PC-3 (cell line): ENCODE measurements at regions not wholly inside any gene's neighbourhood (a gene's known extent, or its start where the extent isn't known, plus 50 kb on each side); places are given as distances from the start of the nearest gene placed in this dataset.

Source experiments
- ATAC-seq: fragments of 200-7000 bp; cut with Tn5 transposase; 2 replicates; pipeline ENCODE4 v1.9.1; 2020; ENCODE audit warnings: mild to moderate bottlenecking, moderate library complexity
- BruUV-seq: library from RNA; stranded (reverse); fragments of 400-500 nt; replicated peaks from 2 replicates; lab custom pipeline; 2021; lab: Mats Ljungman, UMichigan
- CTCF ChIA-PET: fragments of 300-600 bp; sonication (Branson Sonifier 250); formaldehyde crosslinking; loops from one replicate; lab custom pipeline; 2022; ENCODE audit warnings: antibody characterized with exemption; lab: Charles Lee
- POLR2A ChIA-PET: fragments of 300-600 bp; sonication (Branson Sonifier 250); formaldehyde crosslinking; loops from one replicate; lab custom pipeline; 2022; ENCODE audit warnings: antibody characterized with exemption; ENCODE audit not compliant: unreplicated experiment; lab: Charles Lee
- DNase-seq: peaks from one replicate; pipeline ENCODE4 v3.0.0-alpha.2; 2015
- H2AFZ ChIP-seq: fragments of 300-600 bp; sonication (generic); 2 replicates; pipeline ENCODE4 v1.6.0; 2016; ENCODE audit warnings: antibody characterized with exemption, low read length
- H3F3A ChIP-seq: fragments of 300-600 bp; sonication (generic); one replicate; pipeline ENCODE4 v1.6.0; 2017; ENCODE audit warnings: antibody characterized with exemption, low read length, control low read depth, mild to moderate bottlenecking; ENCODE audit not compliant: unreplicated experiment
- H3K27ac ChIP-seq: fragments of 300-600 bp; sonication (generic); 2 replicates; pipeline ENCODE4 v1.5.1; 2016; ENCODE audit warnings: mild to moderate bottlenecking, low read length
- H3K27me3 ChIP-seq: fragments of 300-600 bp; sonication (generic); 2 replicates; pipeline ENCODE4 v1.6.1; 2016; ENCODE audit warnings: low read length, mixed read lengths
- H3K36me3 ChIP-seq: fragments of 300-600 bp; sonication (generic); 2 replicates; pipeline ENCODE4 v1.6.1; 2016; ENCODE audit warnings: low read depth, mixed run types, low read length, mixed read lengths
- H3K4me1 ChIP-seq: fragments of 300-600 bp; sonication (generic); 2 replicates; pipeline ENCODE4 v1.5.1; 2016; ENCODE audit warnings: low read length; ENCODE audit not compliant: insufficient read depth
- H3K4me2 ChIP-seq: fragments of 300-600 bp; sonication (generic); 2 replicates; pipeline ENCODE4 v1.6.0; 2016; ENCODE audit warnings: low read length
- H3K4me3 ChIP-seq: fragments of 300-600 bp; sonication (generic); 2 replicates; pipeline ENCODE4 v1.5.1; 2016; ENCODE audit warnings: mild to moderate bottlenecking, low read length, mixed read lengths
- H3K79me2 ChIP-seq: fragments of 300-600 bp; sonication (generic); 2 replicates; pipeline ENCODE4 v1.6.1; 2017; ENCODE audit warnings: low read length, mixed read lengths
- H3K9ac ChIP-seq: fragments of 300-600 bp; sonication (generic); 2 replicates; pipeline ENCODE4 v1.6.0; 2016; ENCODE audit warnings: mild to moderate bottlenecking, low read length
- H3K9me2 ChIP-seq: fragments of 300-600 bp; sonication (generic); replicated peaks from 2 replicates; pipeline ENCODE4 v1.6.1; 2016; ENCODE audit warnings: mixed run types, low read length, mixed read lengths
- H3K9me3 ChIP-seq: fragments of 300-600 bp; sonication (generic); 2 replicates; pipeline ENCODE4 v1.6.1; 2016; ENCODE audit warnings: low read length, mixed read lengths
- H4K20me1 ChIP-seq: fragments of 300-600 bp; sonication (generic); 2 replicates; pipeline ENCODE4 v1.6.1; 2016; ENCODE audit warnings: low read length, mixed read lengths
- EZH2 ChIP-seq: fragments of 300-600 bp; sonication (generic); IDR thresholded peaks from one replicate; pipeline ENCODE4 v1.6.1; 2017; ENCODE audit warnings: antibody characterized with exemption, mild to moderate bottlenecking, low read length; ENCODE audit not compliant: unreplicated experiment
- EZH2phosphoT487 ChIP-seq: fragments of 300-600 bp; sonication (generic); IDR thresholded peaks from 2 replicates; pipeline ENCODE4 v1.6.1; 2018; ENCODE audit warnings: mild to moderate bottlenecking, antibody characterized with exemption, low read length, borderline replicate concordance
- intact Hi-C: fragments of 100-400 bp; cut with micrococcal nuclease; formaldehyde crosslinking; loops from 2 replicates; pipeline ENCODE4 v1.9.0; 2023
- TF ChIP-seq, protein P1 (sequence below): fragments of 300-600 bp; sonication (generic); conservative IDR thresholded peaks from 2 replicates; pipeline ENCODE4 v1.5.1; 2017; ENCODE audit warnings: antibody characterized with exemption, low read depth, mild to moderate bottlenecking, low read length

DNA sequence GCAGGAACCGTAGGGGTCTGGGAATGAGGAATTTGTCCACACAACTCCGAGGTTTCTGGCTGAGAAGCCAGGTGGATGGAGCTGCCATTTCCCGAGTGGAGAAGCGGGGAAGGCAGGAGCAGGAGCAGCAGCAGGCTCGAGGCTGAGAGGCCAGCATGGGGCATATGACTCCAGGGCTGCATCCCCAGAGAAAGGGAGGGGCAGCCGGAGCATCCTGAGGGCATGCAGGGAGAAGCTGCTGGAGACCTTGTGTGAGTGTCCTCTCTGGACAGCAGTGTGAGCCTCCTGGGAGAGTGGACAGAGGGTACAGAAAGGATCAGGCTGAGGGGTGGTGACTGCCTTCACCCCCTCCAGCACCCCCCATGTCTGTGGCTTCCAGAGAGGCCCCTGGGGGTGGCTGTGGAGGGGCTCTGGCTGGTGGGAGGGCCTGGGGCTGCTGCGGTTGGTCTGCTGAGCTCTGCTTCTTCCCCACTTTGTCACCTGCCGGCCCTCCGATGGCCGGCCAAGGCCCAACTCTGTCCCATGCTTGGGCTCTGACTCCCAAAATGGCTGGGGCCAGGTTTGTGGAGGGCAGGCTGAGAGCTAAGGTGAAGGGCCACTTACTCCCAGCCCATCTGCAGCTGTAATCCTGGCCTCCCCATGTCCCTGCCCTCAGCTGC, 633.1 kb downstream of the MATN1 start:
- DNase-seq: no peak
- Histone ChIP-seq H3K4me2 (no peak overlapping the region), H3K9me3 (peaks cover 5% of the 10 kb centered on the region; the same call in 1 of the 2 replicates), H3K79me2 (no peaks in the 10 kb centered on the region), H3F3A (no peaks in the 10 kb centered on the region), H3K4me3 (no peak overlapping the region), H3K27ac (no peak overlapping the region), H3K36me3 (no peaks in the 10 kb centered on the region), H3K27me3 (no peaks in the 10 kb centered on the region), H3K9me2 (no peaks in the 10 kb centered on the region), H3K9ac (no peak overlapping the region), H2AFZ (no peak overlapping the region), H3K4me1 (no peaks in the 10 kb centered on the region), H4K20me1 (no peaks in the 10 kb centered on the region)
- CTCF ChIA-PET: no interaction called here
- no peak for ATAC-seq
- intact Hi-C loops: no loop called here
- no TSS peak for BruUV-seq
- no peak for TF ChIP-seq EZH2
- TF ChIP-seq, protein P1, sequence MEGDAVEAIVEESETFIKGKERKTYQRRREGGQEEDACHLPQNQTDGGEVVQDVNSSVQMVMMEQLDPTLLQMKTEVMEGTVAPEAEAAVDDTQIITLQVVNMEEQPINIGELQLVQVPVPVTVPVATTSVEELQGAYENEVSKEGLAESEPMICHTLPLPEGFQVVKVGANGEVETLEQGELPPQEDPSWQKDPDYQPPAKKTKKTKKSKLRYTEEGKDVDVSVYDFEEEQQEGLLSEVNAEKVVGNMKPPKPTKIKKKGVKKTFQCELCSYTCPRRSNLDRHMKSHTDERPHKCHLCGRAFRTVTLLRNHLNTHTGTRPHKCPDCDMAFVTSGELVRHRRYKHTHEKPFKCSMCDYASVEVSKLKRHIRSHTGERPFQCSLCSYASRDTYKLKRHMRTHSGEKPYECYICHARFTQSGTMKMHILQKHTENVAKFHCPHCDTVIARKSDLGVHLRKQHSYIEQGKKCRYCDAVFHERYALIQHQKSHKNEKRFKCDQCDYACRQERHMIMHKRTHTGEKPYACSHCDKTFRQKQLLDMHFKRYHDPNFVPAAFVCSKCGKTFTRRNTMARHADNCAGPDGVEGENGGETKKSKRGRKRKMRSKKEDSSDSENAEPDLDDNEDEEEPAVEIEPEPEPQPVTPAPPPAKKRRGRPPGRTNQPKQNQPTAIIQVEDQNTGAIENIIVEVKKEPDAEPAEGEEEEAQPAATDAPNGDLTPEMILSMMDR: no peak
- no peak for TF ChIP-seq EZH2phosphoT487
- POLR2A ChIA-PET: no interaction called here

DNA sequence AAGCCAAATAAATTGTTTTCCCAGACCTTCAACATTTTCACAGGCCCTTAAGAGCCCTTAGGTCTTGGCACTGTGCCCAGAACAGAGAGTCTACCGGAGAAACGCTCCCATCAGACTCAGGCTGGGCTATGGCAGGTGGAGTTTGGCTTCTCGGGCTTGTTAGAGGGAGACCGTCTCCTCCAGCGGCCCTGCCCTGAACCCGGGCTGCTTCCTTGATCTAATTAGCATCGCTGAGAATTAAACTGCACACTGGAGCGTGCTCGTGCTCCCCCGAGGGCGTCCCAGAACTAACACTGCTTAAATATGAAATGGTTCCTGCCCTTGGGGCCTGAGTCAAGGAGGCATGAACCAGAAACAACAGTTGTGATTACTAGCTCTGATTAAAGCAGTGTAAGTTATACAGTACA, 634.4 kb downstream of the MATN1 start:
- ChIA-PET CTCF (interaction anchor here (0.6 kb wide), 1 partner anchor 201 kb away, joined by 4 read pairs; no protein-coding TSS in a partner anchor), POLR2A (no interaction called here)
- Histone ChIP-seq H3K27ac (no peak overlapping the region), H4K20me1 (no peaks in the 10 kb centered on the region), H2AFZ (no peak overlapping the region), H3K79me2 (no peaks in the 10 kb centered on the region), H3F3A (no peaks in the 10 kb centered on the region), H3K9me3 (peaks cover 5% of the 10 kb centered on the region; the same call in 1 of the 2 replicates), H3K36me3 (no peaks in the 10 kb centered on the region), H3K4me3 (no peak overlapping the region), H3K9ac (no peak overlapping the region), H3K9me2 (no peaks in the 10 kb centered on the region), H3K4me1 (peaks cover 6% of the 10 kb centered on the region), H3K27me3 (no peaks in the 10 kb centered on the region), H3K4me2 (no peak overlapping the region)
- intact Hi-C loops: no loop called here
- TF ChIP-seq EZH2 (no peak), EZH2phosphoT487 (no peak)
- TF ChIP-seq, protein P1: no peak
- no peak for DNase-seq
- no TSS peak for BruUV-seq
- no peak for ATAC-seq

DNA sequence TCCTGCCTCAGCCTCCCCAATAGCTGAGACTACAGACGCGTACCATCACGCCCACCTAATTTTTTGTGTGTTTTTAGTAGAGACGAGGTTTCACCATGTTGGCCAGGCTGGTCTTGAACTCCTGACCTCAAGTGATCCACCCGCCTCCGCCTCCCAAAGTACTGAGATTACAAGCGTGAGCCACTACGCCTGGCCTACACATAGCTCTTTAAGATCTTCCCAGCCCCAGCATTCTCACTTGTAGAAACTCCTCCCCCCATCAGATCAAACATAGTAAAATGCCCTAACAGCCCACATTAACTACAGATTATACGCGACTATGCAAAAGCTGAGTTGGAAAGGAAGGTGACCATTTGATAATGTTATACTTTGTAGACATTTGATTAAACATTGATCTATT, 634.8 kb downstream of the MATN1 start:
- CTCF ChIA-PET: interaction anchor here (0.6 kb wide), 1 partner anchor 201 kb away, joined by 4 read pairs; no protein-coding TSS in a partner anchor

More for the DNA sequence above, 634.8 kb downstream of the MATN1 start:
- no peak for ATAC-seq
- H3K4me3 ChIP-seq: no peak overlapping the region
- peaks cover 10% of the 10 kb centered on the region for H3K4me1 ChIP-seq
- POLR2A ChIA-PET: no interaction called here
- H3K27me3 ChIP-seq: no peaks in the 10 kb centered on the region
- no peaks in the 10 kb centered on the region for H3K79me2 ChIP-seq
- no peaks in the 10 kb centered on the region for H3F3A ChIP-seq
- TF ChIP-seq EZH2phosphoT487: no peak
- no peak for TF ChIP-seq EZH2
- TF ChIP-seq, protein P1: no peak
- no peak overlapping the region for H3K27ac ChIP-seq
- DNase-seq: no peak
- H3K9me3 ChIP-seq: peaks cover 5% of the 10 kb centered on the region; the same call in 1 of the 2 replicates
- H3K9ac ChIP-seq: no peak overlapping the region
- no peaks in the 10 kb centered on the region for H3K36me3 ChIP-seq
- H3K4me2 ChIP-seq: no peak overlapping the region
- no peaks in the 10 kb centered on the region for H3K9me2 ChIP-seq
- no TSS peak for BruUV-seq
- no peak overlapping the region for H2AFZ ChIP-seq
- intact Hi-C loops: no loop called here
- H4K20me1 ChIP-seq: no peaks in the 10 kb centered on the region
